Stomach (tissue), 8 donors: ENCODE measurements at regions not wholly inside any gene's neighbourhood (a gene's known extent, or its start where the extent isn't known, plus 50 kb on each side); places are given as distances from the start of the nearest gene placed in this dataset.
"Not testable (repeated sequence)": the region's sequence is repeated elsewhere in the genome, so short reads cannot be mapped to it uniquely, and the experiment has no call there.

Experiments
- DNase-seq, 2 donors: peaks; one replicate each; pipeline versions ENCODE4 v3.0.0 to v3.0.0-alpha.2; 2013 to 2019
- H3K27ac ChIP-seq, 5 donors: fragments of 200-600 bp in 4 of 5; sonication (generic) in 4 of 5; one replicate each; pipeline ENCODE4 v1.5.1; 2013 to 2019; ENCODE audit warnings: mild to moderate bottlenecking in 1 of 5, moderate library complexity in 1 of 5
- H3K27me3 ChIP-seq, 3 donors: fragments of 200-600 bp; sonication (generic); one replicate each; pipeline ENCODE4 v1.5.1; 2017 to 2019; ENCODE audit warnings: mixed run types in 1 of 3
- H3K36me3 ChIP-seq, 4 donors: fragments of 200-600 bp; sonication (generic); 1 replicate in 3 of 4; 2 replicates in 1 of 4; pipeline ENCODE4 v1.5.1; 2016 to 2019
- H3K4me1 ChIP-seq, 4 donors: fragments of 200-600 bp; sonication (generic); one replicate each; pipeline ENCODE4 v1.5.1; 2016 to 2019
- H3K4me3 ChIP-seq, 4 donors: fragments of 200-600 bp; sonication (generic) in 3 of 4; one replicate each; pipeline ENCODE4 v1.5.1; 2016 to 2019; ENCODE audit warnings: mild to moderate bottlenecking in 1 of 4
- H3K9me3 ChIP-seq, 4 donors: fragments of 200-600 bp; sonication (generic); one replicate each; pipeline ENCODE4 v1.5.1; 2016 to 2019
- CTCF ChIP-seq, 7 experiments: fragments of 450-650 bp in 4 of 7; fragments of 200-600 bp in 3 of 7; sonication (generic) in 3 of 7; IDR thresholded peaks; one replicate each; pipeline ENCODE4 v1.5.1; 2016 to 2019; ENCODE audit warnings: antibody characterized with exemption in 7 of 7, control low read depth in 2 of 7, mild to moderate bottlenecking in 1 of 7
- EP300 ChIP-seq: sonication (generic); formaldehyde crosslinking; IDR thresholded peaks from one replicate; pipeline ENCODE4 v1.6.1; 2017; ENCODE audit warnings: antibody characterized with exemption
- POLR2A ChIP-seq, 4 donors: fragments of 450-650 bp; IDR thresholded peaks; one replicate each; pipeline ENCODE4 v1.6.1; 2016; ENCODE audit warnings: antibody characterized with exemption in 4 of 4, control low read depth in 2 of 4, mild to moderate bottlenecking in 1 of 4, moderate library complexity in 1 of 4
- POLR2AphosphoS5 ChIP-seq, 3 donors: sonication (generic); formaldehyde crosslinking; IDR thresholded peaks; one replicate each; pipeline ENCODE4 v1.6.1; 2016; ENCODE audit warnings: antibody characterized with exemption in 3 of 3
- WGBS, 5 donors: extraction: QIAGEN DNeasy Blood & Tissue Kit in 3 of 5; methylation state at CpG; one replicate each; pipeline versions ENCODE4 v1.1.5 to v1.1.7; 2013 to 2018; 5-methylcytosine and 5-hydroxymethylcytosine counted together
- intact Hi-C: fragments of 100-400 bp; cut with DNase I; formaldehyde crosslinking; loops from one replicate; pipeline ENCODE4 v1.15.1; 2023; ENCODE audit warnings: low total_unique reads
- donor health status: healthy with polysubstance abuse.
- donor health status: Bipolar disorder and iron deficiency.
- donor health status: healthy.

DNA sequence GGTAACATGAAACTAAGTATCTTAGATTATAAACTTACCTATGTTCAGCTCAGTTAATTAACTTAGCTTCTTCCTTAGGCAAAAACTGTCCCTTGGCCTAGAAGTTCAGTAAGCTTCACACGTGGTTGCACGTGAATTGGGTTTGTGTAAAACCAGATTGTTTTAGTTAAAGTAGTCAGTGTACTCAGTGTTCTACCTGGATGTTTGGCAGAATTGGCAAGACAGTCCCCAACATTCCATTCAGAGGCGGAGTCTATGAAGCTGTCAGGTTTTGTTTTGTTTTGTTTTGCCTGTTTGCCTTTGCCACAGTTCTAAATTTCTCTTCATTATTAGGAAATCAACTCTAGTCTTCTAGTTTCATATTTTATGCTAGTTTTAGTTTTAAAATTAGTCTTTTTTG, 105.3 kb upstream of the ZEB2 start:
- H3K27me3 ChIP-seq: no peaks in the 10 kb centered on the region
- H3K27ac ChIP-seq: no peak overlapping the region
- H3K4me1 ChIP-seq: no peaks in the 10 kb centered on the region
- H3K36me3 ChIP-seq: no peaks in the 10 kb centered on the region
- TF ChIP-seq CTCF (IDR thresholded peaks at IDR 0.05): no peak
- no peak for TF ChIP-seq POLR2AphosphoS5 (IDR thresholded peaks at IDR 0.05)
- TF ChIP-seq POLR2A (IDR thresholded peaks at IDR 0.05): no peak
- no peak for TF ChIP-seq EP300
- 67 to 79% (median 72%) methylated on average over 3 of the region's 3 CpGs for WGBS, 5 donors
- DNase-seq: no peak
- peaks cover 0 to 7% (median 2%) of the 10 kb centered on the region in 4 donors for H3K9me3 ChIP-seq
- intact Hi-C loops: no loop called here
- H3K4me3 ChIP-seq: no peak overlapping the region

GRCh38 chr2:144624451-144624850, 104.5 kb upstream of the ZEB2 start:
- peaks cover 0 to 7% (median 2%) of the 10 kb centered on the region in 4 donors for H3K9me3 ChIP-seq
- WGBS, 5 donors: 94 to 97% (median 96%) methylated on average over 4 of the region's 4 CpGs
- H3K4me3 ChIP-seq: no peak overlapping the region
- H3K36me3 ChIP-seq: no peaks in the 10 kb centered on the region
- intact Hi-C loops: no loop called here
- no peaks in the 10 kb centered on the region for H3K27me3 ChIP-seq
- H3K4me1 ChIP-seq: no peaks in the 10 kb centered on the region
- DNase-seq: no peak
- H3K27ac ChIP-seq: no peak overlapping the region
- TF ChIP-seq EP300: no peak
- no peak for TF ChIP-seq POLR2AphosphoS5 (IDR thresholded peaks at IDR 0.05)
- no peak for TF ChIP-seq CTCF (IDR thresholded peaks at IDR 0.05)
- no peak for TF ChIP-seq POLR2A (IDR thresholded peaks at IDR 0.05)

DNA sequence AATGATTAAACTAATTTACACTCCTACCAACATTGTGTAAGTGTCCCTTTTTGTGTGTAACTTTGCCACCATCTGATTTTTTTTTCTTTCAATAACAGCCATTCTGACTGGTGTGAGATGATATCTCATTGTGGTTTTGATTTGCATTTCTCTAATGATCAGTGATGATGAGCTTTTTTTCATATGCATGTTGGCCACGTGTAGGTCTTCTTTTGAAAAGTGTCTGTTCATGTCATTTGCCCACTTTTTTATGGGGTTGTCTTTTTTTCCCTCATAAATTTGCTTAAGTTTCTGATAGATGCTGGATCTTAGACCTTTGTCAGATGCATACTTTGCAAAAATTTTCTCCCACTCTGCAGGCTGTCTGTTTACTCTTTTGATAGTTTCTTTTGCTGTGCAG, 102.5 kb upstream of the ZEB2 start:
- H3K4me3 ChIP-seq, H3K4me1 ChIP-seq, H3K9me3 ChIP-seq, intact Hi-C loops, DNase-seq, H3K27me3 ChIP-seq, H3K27ac ChIP-seq, H3K36me3 ChIP-seq: not testable (repeated sequence)
- 67 to 84% (median 72%) methylated on average over 1 of the region's 1 CpG for WGBS, 5 donors

DNA sequence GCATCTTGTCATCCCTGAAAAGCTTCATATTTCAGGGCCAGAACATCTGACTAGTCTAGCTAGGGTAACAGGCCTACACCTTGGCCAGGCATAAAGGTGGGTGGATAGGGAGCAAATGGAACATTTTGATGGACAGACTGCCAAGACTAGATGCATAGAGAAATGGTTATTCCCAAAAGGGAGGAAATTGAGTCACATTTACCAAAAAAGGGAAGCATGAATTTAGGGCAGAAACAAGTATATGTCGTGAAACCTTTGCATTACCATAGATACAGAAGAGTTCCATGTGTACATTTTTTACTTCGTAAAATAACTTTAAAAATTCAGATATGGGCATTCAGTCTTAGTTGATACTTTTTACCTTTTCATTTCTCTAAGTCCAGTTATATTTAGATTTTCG, 101.3 kb upstream of the ZEB2 start:
- TF ChIP-seq POLR2AphosphoS5 (IDR thresholded peaks at IDR 0.05) (no peak), EP300 (no peak), POLR2A (IDR thresholded peaks at IDR 0.05) (no peak), CTCF (IDR thresholded peaks at IDR 0.05) (no peak)
- Histone ChIP-seq H3K4me3 (no peak overlapping the region), H3K9me3 (peaks cover 0 to 7% (median 2%) of the 10 kb centered on the region in 4 donors), H3K4me1 (no peaks in the 10 kb centered on the region), H3K36me3 (no peaks in the 10 kb centered on the region), H3K27ac (no peak overlapping the region), H3K27me3 (no peaks in the 10 kb centered on the region)
- WGBS, 5 donors: 88 to 94% (median 91%) methylated on average over 3 of the region's 3 CpGs
- DNase-seq: no peak
- intact Hi-C loops: no loop called here

DNA sequence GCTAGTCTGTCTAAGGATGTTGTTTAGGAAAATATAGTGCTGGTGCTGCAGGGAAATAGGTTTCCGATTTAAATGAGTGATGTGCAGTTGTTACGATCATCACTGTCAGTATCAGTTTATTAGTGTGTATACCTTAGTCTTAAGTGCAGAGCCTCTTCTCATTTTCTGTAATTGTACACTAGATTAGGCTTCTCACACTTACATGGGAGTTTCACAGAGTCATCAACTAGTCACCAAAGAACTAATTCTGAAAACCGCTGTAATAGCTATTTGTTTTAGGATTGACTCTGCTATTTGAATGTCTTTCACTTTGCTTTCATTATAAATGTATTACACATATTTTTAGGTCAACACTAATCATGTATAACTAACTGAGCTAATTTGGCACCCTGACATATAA, 99.8 kb upstream of the ZEB2 start:
- Histone ChIP-seq H3K27ac (no peak overlapping the region), H3K4me3 (no peak overlapping the region), H3K9me3 (peaks cover 0 to 7% (median 2%) of the 10 kb centered on the region in 4 donors), H3K4me1 (no peaks in the 10 kb centered on the region), H3K27me3 (no peaks in the 10 kb centered on the region), H3K36me3 (no peaks in the 10 kb centered on the region)
- TF ChIP-seq CTCF (IDR thresholded peaks at IDR 0.05) (no peak), EP300 (no peak), POLR2A (IDR thresholded peaks at IDR 0.05) (no peak), POLR2AphosphoS5 (IDR thresholded peaks at IDR 0.05) (no peak)
- intact Hi-C loops: no loop called here
- WGBS, 5 donors: 51 to 61% (median 57%) methylated on average over 3 of the region's 3 CpGs
- DNase-seq: no peak

DNA sequence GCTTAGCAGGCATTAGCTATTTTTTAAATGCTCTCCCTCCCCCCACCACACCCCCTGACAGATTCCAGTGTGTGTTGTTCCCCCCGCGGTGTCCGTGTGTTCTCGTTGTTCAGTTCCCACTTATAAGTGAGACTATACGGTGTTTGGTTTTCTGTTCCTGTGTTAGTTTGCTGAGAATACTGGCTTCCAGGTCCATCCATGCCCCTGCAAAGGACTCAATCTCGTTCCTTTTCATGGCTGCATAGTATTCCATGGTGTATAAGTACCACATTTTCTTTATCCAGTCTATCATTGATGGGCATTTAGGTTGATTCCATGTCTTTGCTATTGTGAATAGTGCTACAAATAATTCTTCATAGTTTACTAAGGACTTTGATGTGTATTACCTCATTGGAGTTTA, 97.3 kb upstream of the ZEB2 start:
- H3K4me3 ChIP-seq, DNase-seq, H3K9me3 ChIP-seq, H3K36me3 ChIP-seq, intact Hi-C loops, H3K27ac ChIP-seq, H3K27me3 ChIP-seq, H3K4me1 ChIP-seq: not testable (repeated sequence)
- 93 to 95% (median 93%) methylated on average over 6 of the region's 6 CpGs for WGBS, 5 donors
